ENCODE measurements at regions not wholly inside any gene's neighbourhood (a gene's known extent, or its start where the extent isn't known, plus 50 kb on each side); places are given as distances from the start of the nearest gene placed in this dataset.

GRCh38 chr9:88804254-88804596, 187.0 kb upstream of the S1PR3 start:
- DNase-seq (no peak), ATAC-seq (ENCODE audit: low read depth in 2 of 2) (no peak)
- Mint-ChIP-seq H3K9me3 (peaks cover 0 to 8% (median 3%) of the 10 kb centered on the region in 7 donors), H3K27ac (no peak overlapping the region), H3K4me1 (peaks cover 14 to 15% (median 15%) of the 10 kb centered on the region in 3 donors), H3K27me3 (peaks cover 35 to 50% (median 50%) of the 10 kb centered on the region in 3 donors), H3K36me3 (peaks cover 0 to 10% of the 10 kb centered on the region in 2 donors), H3K4me3 (no peak overlapping the region)

- no peak for ATAC-seq (ENCODE audit: low read depth in 2 of 2)
- peaks cover 0 to 8% (median 3%) of the 10 kb centered on the region in 7 donors for H3K9me3 Mint-ChIP-seq
- no peak for DNase-seq
- H3K36me3 Mint-ChIP-seq = peaks cover 0 to 10% of the 10 kb centered on the region in 2 donors
- peaks cover 29 to 52% (median 49%) of the 10 kb centered on the region in 3 donors for H3K27me3 Mint-ChIP-seq
- H3K4me1 Mint-ChIP-seq = peaks cover 14 to 15% (median 15%) of the 10 kb centered on the region in 3 donors
- H3K4me3 Mint-ChIP-seq = no peak overlapping the region
- no peak overlapping the region for H3K27ac Mint-ChIP-seq
Measured at GRCh38 chr9:88805217-88805943, 185.9 kb upstream of the S1PR3 start.

GRCh38 chr9:88807426-88807825, 183.8 kb upstream of the S1PR3 start:
- H3K27me3 Mint-ChIP-seq = peaks cover 18 to 47% (median 41%) of the 10 kb centered on the region in 3 donors
- peaks cover 14 to 15% (median 15%) of the 10 kb centered on the region in 3 donors for H3K4me1 Mint-ChIP-seq
- H3K36me3 Mint-ChIP-seq = peaks cover 0 to 10% of the 10 kb centered on the region in 2 donors
- H3K4me3 Mint-ChIP-seq = peak overlapping the region in 1 of 8 donors; percentile 36
- DNase-seq = no peak
- no peak for ATAC-seq (ENCODE audit: low read depth in 2 of 2)
- no peak overlapping the region for H3K27ac Mint-ChIP-seq
- peaks cover 0 to 7% (median 3%) of the 10 kb centered on the region in 7 donors for H3K9me3 Mint-ChIP-seq

- H3K4me1 Mint-ChIP-seq = peaks cover 13% of the 10 kb centered on the region in 3 donors
- H3K4me3 Mint-ChIP-seq = peak overlapping the region in 1 of 8 donors; percentile 58
- H3K9me3 Mint-ChIP-seq = peaks cover 0 to 5% (median 0%) of the 10 kb centered on the region in 7 donors
- peaks cover 19 to 44% (median 38%) of the 10 kb centered on the region in 3 donors for H3K27me3 Mint-ChIP-seq
- no peak overlapping the region for H3K27ac Mint-ChIP-seq
- ATAC-seq (ENCODE audit: low read depth in 2 of 2) (no peak), DNase-seq (no peak)
- H3K36me3 Mint-ChIP-seq = peaks cover 0 to 8% of the 10 kb centered on the region in 2 donors
Measured at GRCh38 chr9:88808019-88808656, 183.1 kb upstream of the S1PR3 start.

- H3K4me3 Mint-ChIP-seq = no peak overlapping the region
- peaks cover 14 to 37% (median 31%) of the 10 kb centered on the region in 3 donors for H3K27me3 Mint-ChIP-seq
- H3K9me3 Mint-ChIP-seq = peaks cover 0 to 1% (median 0%) of the 10 kb centered on the region in 7 donors
- peaks cover 0 to 1% of the 10 kb centered on the region in 2 donors for H3K36me3 Mint-ChIP-seq
- DNase-seq = no peak
- H3K27ac Mint-ChIP-seq = no peak overlapping the region
- peaks cover 6% of the 10 kb centered on the region in 3 donors for H3K4me1 Mint-ChIP-seq
- no peak for ATAC-seq (ENCODE audit: low read depth in 2 of 2)
Measured at GRCh38 chr9:88808761-88809354, 182.4 kb upstream of the S1PR3 start.

- DNase-seq (no peak), ATAC-seq (ENCODE audit: low read depth in 2 of 2) (no peak)
- Mint-ChIP-seq H3K36me3 (no peaks in the 10 kb centered on the region), H3K4me3 (no peak overlapping the region), H3K27me3 (peaks cover 13 to 33% (median 29%) of the 10 kb centered on the region in 3 donors), H3K27ac (no peak overlapping the region), H3K9me3 (no peaks in the 10 kb centered on the region), H3K4me1 (no peaks in the 10 kb centered on the region)
Measured at GRCh38 chr9:88809355-88810161, 181.7 kb upstream of the S1PR3 start.

GRCh38 chr9:88810826-88811225, 180.4 kb upstream of the S1PR3 start:
- Mint-ChIP-seq H3K9me3 (no peaks in the 10 kb centered on the region), H3K4me1 (no peaks in the 10 kb centered on the region), H3K36me3 (no peaks in the 10 kb centered on the region), H3K27ac (peak overlapping the region in 1 of 6 donors; percentile 61), H3K4me3 (no peak overlapping the region), H3K27me3 (peaks cover 23 to 43% (median 41%) of the 10 kb centered on the region in 3 donors)
- DNase-seq (no peak), ATAC-seq (ENCODE audit: low read depth in 2 of 2) (no peak)

GRCh38 chr9:88811511-88811910, 179.8 kb upstream of the S1PR3 start:
- H3K9me3 Mint-ChIP-seq = peaks cover 0 to 3% (median 0%) of the 10 kb centered on the region in 7 donors
- H3K36me3 Mint-ChIP-seq = no peaks in the 10 kb centered on the region
- no peak overlapping the region for H3K27ac Mint-ChIP-seq
- no peak for DNase-seq
- no peak for ATAC-seq (ENCODE audit: low read depth in 2 of 2)
- no peak overlapping the region for H3K4me3 Mint-ChIP-seq
- no peaks in the 10 kb centered on the region for H3K4me1 Mint-ChIP-seq
- H3K27me3 Mint-ChIP-seq = peaks cover 27 to 47% (median 43%) of the 10 kb centered on the region in 3 donors

- Mint-ChIP-seq H3K4me3 (no peak overlapping the region), H3K4me1 (no peaks in the 10 kb centered on the region), H3K27ac (no peak overlapping the region), H3K27me3 (peaks cover 35 to 41% (median 35%) of the 10 kb centered on the region in 3 donors), H3K36me3 (no peaks in the 10 kb centered on the region), H3K9me3 (peaks cover 0 to 3% (median 0%) of the 10 kb centered on the region in 7 donors)
- no peak for DNase-seq
- ATAC-seq (ENCODE audit: low read depth in 2 of 2) = no peak
Measured at GRCh38 chr9:88812938-88813637, 178.2 kb upstream of the S1PR3 start.

- Mint-ChIP-seq H3K9me3 (peaks cover 0 to 3% (median 0%) of the 10 kb centered on the region in 7 donors), H3K27me3 (peaks cover 34 to 45% (median 38%) of the 10 kb centered on the region in 3 donors), H3K4me1 (no peaks in the 10 kb centered on the region), H3K27ac (no peak overlapping the region), H3K36me3 (no peaks in the 10 kb centered on the region), H3K4me3 (no peak overlapping the region)
- DNase-seq (no peak), ATAC-seq (ENCODE audit: low read depth in 2 of 2) (no peak)
Measured at GRCh38 chr9:88813638-88814209, 177.5 kb upstream of the S1PR3 start.

GRCh38 chr9:88814577-88814976, 176.7 kb upstream of the S1PR3 start:
- ATAC-seq (ENCODE audit: low read depth in 2 of 2) = no peak

GRCh38 chr9:88816141-88816540, 175.1 kb upstream of the S1PR3 start:
- H3K36me3 Mint-ChIP-seq = no peaks in the 10 kb centered on the region
- H3K27me3 Mint-ChIP-seq = peaks cover 22 to 35% (median 34%) of the 10 kb centered on the region in 3 donors
- no peak overlapping the region for H3K27ac Mint-ChIP-seq
- peaks cover 0 to 7% (median 2%) of the 10 kb centered on the region in 7 donors for H3K9me3 Mint-ChIP-seq
- no peaks in the 10 kb centered on the region for H3K4me1 Mint-ChIP-seq
- H3K4me3 Mint-ChIP-seq = no peak overlapping the region
- ATAC-seq (ENCODE audit: low read depth in 2 of 2) (no peak), DNase-seq (no peak)

More at GRCh38 chr9:88814577-88814976, 176.7 kb upstream of the S1PR3 start:
- H3K4me1 Mint-ChIP-seq = no peaks in the 10 kb centered on the region
- H3K36me3 Mint-ChIP-seq = no peaks in the 10 kb centered on the region
- H3K27me3 Mint-ChIP-seq = peaks cover 29 to 44% (median 35%) of the 10 kb centered on the region in 3 donors
- H3K9me3 Mint-ChIP-seq = peaks cover 0 to 3% (median 0%) of the 10 kb centered on the region in 7 donors
- H3K4me3 Mint-ChIP-seq = no peak overlapping the region
- no peak overlapping the region for H3K27ac Mint-ChIP-seq
- DNase-seq = no peak
